ENCODE measurements at regions not wholly inside any gene's neighbourhood (a gene's known extent, or its start where the extent isn't known, plus 50 kb on each side); places are given as distances from the start of the nearest gene placed in this dataset.

GRCh38 chr13:107324416-107325204 is 756.7 kb upstream of the ARGLU1 start:
- no peak for TF ChIP-seq POLR2AphosphoS5 (IDR thresholded peaks at IDR 0.05; ENCODE audit: low read depth, low read length)
- TF ChIP-seq SMC3 (IDR thresholded peaks at IDR 0.05; ENCODE audit: low read depth, low read length): no peak
- no peak for TF ChIP-seq MAX (IDR thresholded peaks at IDR 0.05; ENCODE audit: low read depth)
